GM21619 (cell line): ENCODE measurements at regions not wholly inside any gene's neighbourhood (a gene's known extent, or its start where the extent isn't known, plus 50 kb on each side); places are given as distances from the start of the nearest gene placed in this dataset.
"Not testable (repeated sequence)": the region's sequence is repeated elsewhere in the genome, so short reads cannot be mapped to it uniquely, and the experiment has no call there.

Experiments used
- ATAC-seq: cut with Tn5 transposase; IDR thresholded peaks from one replicate; pipeline ENCODE4 v1.9.1; 2021; ENCODE audit not compliant: unreplicated experiment

DNA sequence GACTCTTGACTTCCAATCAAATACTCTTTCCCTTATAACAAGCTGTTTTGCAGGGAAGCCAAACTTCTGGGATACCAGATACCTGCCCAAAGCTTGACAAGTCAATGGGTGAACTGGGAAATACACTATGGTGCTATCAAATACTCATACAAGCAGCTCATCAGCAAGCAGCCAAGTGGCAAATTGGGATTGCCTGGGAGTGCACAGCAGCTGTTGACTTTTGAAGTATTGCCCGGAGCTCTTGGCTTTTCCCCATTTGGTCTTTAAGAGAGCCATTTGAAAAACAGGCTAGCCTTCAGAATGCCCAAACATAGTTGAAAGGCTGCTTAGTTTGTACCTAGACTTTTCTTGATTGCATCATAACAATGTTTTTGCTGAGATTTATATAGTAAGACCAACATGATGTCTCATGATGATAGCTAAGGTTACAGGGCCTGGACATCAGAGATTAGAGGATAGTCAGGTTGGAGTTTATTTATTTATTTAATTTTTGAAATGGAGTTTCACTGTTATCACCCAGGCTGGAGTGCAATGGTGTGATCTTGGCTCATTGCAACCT lies 210.1 kb upstream of the ZNF608 start:
- no peak for ATAC-seq

DNA sequence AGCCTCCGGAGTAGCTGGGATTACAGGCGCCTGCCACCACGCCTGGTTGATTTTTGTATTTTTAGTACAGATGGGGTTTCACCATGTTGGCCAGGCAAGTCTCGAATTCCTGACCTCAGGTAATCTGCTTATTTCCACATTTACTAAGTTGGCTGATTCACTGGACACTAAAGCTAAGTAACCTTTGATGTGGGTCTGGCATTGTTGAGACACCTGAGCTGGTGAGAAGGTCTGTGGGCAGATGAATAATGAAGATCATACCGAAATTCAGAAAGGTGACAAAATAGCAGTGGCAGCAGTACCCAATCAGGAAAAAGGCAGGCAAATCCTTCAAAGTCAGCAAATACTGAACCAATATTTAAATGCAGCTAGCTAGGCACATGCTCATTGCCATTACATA lies 210.6 kb upstream of the ZNF608 start:
- ATAC-seq: no peak

DNA sequence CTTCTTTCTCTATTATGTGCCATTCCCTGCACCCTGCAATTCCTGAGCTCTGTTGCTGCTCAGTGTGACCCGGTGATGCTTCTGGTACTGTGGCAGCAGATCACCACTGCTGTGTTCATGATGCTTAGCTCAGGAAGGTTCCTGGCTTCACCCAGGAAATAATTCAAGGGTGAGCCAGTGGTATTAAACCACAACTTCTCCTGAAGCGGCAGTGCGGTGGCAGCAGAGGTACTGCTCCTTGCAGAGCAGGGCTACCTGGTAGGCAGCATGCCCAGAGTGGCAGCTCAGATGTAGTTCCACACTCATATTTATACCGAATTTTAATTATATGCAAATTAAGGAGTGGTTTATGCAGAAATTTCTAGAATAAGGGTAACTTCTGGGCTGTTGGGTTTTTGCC lies 213.8 kb upstream of the ZNF608 start:
- ATAC-seq: no peak

GRCh38 chr5:124961521-124961920 lies 215.1 kb upstream of the ZNF608 start:
- ATAC-seq: no peak

GRCh38 chr5:124962111-124962510 lies 215.7 kb upstream of the ZNF608 start:
- ATAC-seq: no peak

DNA sequence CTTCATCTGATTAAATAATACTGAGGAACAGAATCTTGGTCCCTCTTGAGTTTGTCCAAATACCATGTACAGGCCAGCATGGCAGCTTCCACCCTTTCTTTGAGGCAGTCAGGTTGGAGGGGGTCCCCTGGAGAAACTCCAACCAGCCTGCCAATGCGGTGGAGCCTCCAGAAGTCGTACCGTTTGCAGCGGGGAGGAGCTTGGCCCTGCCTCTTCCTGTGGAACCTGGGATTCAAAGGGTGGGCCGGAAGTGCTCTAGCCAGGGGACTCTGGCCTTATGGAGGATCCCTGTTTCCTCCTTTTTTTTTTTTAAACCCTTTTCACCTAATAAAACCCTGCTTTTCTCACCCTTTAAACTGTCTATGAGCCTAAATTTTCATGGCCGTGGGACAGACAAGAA lies 216.3 kb upstream of the ZNF608 start:
- ATAC-seq: no peak

DNA sequence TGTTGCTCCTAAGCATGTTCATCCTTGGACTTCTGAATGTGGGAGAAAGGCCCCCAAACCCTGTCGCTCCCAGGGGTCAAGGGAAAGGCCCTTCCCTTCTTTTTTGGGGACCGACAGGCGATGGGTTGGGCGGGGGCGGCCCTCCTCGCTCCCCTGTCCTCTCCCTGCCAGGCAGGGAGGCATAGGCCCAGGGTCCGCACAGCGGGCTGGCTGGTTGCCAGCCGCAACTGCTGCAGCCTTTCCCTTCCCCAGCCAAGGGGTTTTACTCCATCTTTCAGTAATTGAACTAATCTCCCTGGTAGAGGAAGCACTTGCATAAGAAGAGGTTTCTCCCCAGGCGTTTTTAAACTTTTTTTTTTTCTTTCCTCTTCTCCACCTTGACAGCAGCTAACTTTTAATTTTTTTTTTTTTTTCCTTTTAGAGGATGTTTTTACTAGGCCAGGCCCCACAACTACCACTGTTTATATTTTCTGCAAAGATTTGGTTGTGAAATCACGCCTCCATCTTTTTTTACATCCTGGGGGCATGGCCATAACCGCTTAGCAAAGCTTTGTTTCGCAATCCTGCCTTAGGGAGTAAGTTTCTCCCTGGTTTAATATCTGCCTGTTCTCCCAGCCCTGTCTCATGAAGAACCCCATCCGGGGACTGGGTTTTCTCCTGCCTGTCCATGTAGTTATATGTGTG lies 216.9 kb upstream of the ZNF608 start:
- no peak for ATAC-seq

- not testable (repeated sequence) for ATAC-seq
Measured at GRCh38 chr5:124966741-124967140, 220.3 kb upstream of the ZNF608 start.

- not testable (repeated sequence) for ATAC-seq
Measured at GRCh38 chr5:124970381-124970780, 223.9 kb upstream of the ZNF608 start.

DNA sequence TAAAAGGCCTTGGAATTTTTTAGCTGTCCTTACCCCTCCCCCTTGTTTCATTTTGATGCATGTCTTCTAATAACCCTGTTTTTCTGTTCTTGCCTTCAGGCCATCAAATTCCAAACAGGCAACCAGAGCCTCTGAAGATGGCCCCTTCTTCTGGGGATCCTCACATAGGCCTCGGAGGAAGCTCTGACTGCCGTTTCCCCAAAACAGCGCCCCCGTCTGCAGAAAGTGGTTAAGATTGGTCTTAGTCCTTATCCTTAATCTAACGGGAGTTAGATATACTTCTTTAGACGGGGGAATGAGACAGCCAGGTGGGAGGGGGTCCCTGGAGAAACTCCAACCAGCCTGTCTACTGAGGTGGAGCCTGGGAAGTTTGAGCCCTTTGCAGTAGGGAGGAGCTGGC lies 226.3 kb upstream of the ZNF608 start:
- ATAC-seq: no peak

- ATAC-seq: no peak
Measured at GRCh38 chr5:124973661-124974060, 227.2 kb upstream of the ZNF608 start.

DNA sequence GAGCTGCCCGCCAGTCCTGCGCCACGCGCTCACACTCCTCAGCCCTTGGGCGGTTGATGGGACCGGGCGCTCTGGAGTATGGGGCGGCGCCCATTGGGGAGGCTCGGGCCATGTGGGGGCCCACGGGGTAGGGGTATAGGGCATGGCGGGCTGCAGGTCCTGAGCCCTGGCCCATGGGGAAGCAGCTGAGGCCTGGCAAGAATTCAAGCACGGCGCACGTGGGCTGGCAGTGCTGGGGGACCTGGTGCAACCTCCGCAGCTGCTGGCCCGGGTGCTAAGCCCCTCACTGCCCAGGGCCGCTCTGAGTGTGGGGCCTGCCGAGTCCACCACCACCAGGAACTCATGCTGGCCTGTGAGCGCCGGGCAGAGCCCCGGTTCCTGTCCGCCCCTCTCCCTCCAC lies 229.6 kb upstream of the ZNF608 start:
- no peak for ATAC-seq

DNA sequence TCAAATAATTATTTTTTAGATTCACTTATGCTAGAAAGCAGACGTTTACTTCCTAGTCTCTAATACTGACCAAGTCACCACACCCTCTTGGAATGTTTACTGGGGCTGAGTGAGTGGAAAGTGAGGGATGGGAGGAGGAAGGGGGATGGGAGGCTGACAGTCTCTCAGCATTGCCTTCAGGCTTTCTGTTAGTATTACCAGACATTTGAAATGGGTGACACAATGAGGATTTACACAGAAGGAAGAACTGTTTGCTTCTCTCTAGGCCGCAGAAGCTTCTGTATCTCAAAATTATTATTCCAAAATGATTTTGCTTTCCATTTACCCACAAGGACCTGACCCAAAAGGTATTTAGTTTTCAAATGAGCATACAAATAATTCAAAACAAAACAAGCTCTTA lies 232.8 kb upstream of the ZNF608 start:
- ATAC-seq: no peak

GRCh38 chr5:124980163-124980941 lies 233.9 kb upstream of the ZNF608 start:
- ATAC-seq: peak; percentile 98

- ATAC-seq: no peak
Measured at GRCh38 chr5:124981901-124982300, 235.5 kb upstream of the ZNF608 start.

DNA sequence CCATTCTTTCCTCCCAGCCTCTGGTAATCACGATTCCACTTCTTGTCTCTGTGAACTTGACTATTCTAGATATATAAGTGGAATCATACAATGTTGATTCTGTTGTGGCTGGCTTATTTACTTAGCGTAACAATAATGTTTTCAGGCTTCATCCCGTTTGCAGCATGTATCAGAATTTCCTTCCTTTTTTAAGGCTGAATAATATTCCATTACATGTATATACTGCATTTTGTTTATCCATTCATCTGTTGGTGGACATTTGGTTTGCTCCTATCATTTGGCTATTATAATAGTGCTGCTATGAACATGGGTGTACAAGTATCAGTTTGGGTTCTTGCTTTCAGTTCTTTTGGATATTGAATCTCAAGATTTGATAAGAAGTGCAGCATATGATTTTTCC lies 239.7 kb upstream of the ZNF608 start:
- ATAC-seq: no peak

- ATAC-seq: no peak
Measured at GRCh38 chr5:124986667-124987066, 240.2 kb upstream of the ZNF608 start.

GRCh38 chr5:124987786-124988185 lies 241.3 kb upstream of the ZNF608 start:
- not testable (repeated sequence) for ATAC-seq

DNA sequence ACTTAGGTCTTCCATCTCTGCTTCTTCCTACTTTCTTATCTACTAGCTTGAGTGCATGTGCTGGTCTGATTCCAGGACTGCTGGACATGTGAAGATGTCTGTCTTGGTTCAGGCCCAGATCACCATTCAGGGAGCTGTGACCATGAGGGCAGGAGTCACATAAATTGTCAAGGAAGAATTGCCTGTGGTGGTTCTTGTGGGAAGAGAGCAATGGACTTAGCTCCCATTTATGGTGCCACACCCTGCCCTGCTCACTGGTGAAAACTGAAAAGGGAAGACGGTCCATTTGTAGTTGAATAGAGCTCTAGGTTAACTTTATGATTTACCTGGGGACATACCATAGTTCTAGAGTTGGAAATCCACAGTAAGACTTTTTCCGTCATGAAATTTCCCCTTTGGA lies 244.3 kb upstream of the ZNF608 start:
- no peak for ATAC-seq

DNA sequence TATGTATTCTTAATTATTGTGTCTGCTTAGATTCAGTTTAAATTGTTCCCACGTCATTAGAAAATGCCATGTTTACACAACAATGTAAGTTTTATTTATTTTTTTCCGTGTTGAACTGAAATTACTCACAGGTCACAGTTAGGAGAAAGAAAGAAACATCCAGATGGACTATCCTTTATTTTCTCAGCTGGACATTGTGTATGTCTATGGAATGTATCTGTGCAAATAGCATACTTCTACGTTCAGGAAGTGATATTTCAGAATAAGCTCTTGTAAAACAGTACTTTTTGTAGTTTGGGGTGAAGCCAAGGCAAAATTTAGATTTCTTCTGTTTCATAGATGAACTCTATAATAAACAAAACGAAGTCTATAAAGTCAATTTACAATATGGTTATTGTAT lies 249.0 kb upstream of the ZNF608 start:
- ATAC-seq: no peak

GRCh38 chr5:124996023-124996763 lies 249.8 kb upstream of the ZNF608 start:
- ATAC-seq: no peak

GRCh38 chr5:124996764-124997077 lies 250.3 kb upstream of the ZNF608 start:
- ATAC-seq: no peak
